HT-29 (cell line): ENCODE measurements at regions not wholly inside any gene's neighbourhood (a gene's known extent, or its start where the extent isn't known, plus 50 kb on each side); places are given as distances from the start of the nearest gene placed in this dataset.

Experiments
- DNase-seq: peaks from one replicate; pipeline ENCODE4 v3.0.0-alpha.2; 2015; ENCODE audit warnings: low spot score

DNA sequence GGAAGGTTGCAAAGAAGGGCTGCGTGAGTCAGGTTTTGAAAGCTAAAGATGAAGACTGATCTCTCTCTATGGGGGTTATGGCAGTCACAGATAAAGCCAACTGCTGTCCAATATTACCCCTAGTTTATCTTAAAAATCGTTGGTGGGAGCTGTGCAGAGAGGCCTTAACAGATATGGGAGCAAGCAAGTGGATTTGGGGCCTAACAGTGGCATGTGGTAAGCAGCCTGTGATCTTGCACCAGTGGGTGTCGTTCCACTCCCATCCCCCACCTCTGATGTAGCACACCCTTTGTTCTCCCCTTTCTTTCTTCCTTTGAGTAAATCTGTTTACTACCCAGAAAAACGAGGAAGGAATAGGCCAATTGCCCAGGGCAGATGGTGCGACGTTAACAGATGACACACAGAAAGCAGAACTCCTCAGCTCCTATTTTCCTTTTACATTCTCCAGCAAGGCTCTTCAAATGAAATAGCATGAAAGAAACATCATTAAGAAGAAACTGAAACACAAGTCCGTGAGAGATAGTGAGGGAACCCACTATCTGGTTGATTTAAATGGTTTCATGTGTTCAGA, 274.1 kb upstream of the CITED2 start:
- DNase-seq, result no peak

DNA sequence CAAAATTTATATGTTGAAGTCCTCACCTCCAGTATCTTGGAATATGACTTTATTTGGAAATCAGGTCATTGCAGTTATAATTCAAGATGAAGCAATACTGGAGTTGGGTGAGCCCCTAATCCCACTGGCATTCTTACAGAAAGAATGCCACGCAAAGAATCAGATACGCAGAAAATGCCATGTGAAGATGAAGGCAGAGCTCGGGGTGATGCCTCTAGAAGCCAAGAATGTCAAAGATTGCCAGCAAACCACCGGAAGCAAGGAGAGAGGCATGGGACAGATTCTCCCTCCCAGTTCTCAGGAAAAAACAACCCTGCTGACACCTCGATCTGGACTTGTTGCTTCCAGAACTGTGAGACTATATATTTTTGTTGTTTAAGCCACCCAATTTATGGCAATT, 273.4 kb upstream of the CITED2 start:
- no peak for DNase-seq

DNA sequence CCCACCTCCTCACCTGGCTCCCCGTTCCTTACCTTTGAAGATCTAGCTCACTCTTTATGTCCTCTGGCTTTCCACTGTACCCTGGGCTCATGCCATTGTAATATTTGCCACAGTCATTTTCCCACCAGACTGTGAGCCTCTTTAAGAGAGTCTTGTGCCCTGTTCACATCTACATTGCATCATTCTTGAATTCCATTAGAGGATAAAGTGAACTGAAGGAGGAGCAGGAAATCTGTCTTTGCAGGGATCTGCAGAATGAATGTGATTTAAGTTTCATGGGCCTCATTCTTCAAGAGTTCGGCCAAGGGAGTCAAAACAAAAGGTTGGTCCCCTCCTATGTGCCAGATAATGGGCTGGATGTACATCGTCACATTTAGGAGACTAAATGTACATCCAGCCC, 272.6 kb upstream of the CITED2 start:
- DNase-seq, result no peak

DNA sequence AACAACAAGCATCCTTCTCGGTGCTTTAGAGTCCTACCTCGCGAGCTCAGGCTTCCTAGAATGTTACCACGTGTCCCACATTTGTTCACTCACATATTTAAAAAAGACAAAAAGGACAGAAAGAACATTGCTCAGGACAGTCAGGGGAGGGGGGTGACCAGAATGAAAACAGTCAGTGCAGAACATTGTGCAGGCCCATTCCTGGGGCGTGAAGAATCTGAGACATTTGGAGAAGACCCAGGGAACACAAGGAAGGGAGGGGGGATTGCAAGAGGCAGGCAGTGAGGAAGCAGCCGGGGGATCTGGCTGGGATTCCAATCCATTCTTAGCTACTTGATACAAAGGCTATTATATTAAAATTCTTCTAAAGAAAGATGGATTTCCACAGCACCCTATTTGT, 270.4 kb upstream of the CITED2 start:
- no peak for DNase-seq

DNA sequence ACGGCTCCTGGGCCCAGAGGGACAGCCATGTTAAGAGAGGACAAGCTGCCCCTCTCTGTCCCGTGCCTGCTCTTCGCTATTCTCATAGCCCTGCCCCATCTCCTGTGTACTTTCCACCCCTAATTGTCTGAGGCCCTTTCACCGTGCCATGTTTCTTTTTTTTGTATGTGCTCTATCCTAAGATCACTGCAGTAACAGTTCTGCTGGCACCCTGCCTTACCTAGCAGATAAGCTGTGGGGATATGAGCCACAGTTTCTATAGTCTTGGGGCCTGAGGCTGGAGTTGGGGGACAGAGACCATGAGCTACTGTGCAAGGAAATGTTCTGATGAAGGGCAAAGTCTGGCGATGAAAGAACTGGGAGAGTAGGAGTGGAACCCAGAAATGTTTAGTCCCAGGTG, 269.5 kb upstream of the CITED2 start:
- DNase-seq, result no peak

DNA sequence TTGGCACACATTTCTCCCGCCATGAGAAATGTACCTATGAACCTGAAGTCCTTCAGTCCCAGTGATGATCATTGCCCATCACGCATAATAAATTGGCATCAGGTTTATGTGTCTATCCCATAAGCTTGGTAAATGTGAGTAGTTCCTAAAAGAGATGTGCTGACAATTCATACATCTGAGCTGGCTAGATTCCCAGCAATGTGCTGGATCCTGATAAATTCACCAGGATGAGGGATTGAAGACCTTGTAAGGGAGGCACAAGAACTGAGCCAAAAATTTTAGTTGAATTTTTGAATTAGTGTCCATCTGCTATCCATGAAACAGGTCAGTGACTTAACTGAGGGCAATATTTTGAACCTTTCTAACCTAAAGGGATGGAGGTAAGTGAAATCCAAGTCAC, 267.9 kb upstream of the CITED2 start:
- no peak for DNase-seq

DNA sequence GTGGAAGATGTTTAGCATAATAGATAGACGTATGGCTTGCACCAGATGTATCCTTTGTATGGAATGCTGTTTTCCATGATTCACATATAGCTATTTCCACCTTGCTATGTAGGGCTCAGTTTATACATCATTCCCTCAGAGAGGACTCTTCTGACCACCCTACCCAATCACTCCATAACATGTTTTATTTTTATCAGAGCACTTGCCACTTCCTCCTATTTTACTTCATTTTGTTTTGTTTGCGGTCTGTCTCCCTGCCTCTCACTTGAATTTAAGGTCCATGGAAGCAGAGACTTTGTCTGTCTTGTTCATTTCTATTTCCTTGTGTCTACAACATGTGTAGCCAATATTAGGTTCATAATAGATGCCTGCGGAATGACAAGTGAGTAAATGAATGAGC, 266.9 kb upstream of the CITED2 start:
- no peak for DNase-seq

DNA sequence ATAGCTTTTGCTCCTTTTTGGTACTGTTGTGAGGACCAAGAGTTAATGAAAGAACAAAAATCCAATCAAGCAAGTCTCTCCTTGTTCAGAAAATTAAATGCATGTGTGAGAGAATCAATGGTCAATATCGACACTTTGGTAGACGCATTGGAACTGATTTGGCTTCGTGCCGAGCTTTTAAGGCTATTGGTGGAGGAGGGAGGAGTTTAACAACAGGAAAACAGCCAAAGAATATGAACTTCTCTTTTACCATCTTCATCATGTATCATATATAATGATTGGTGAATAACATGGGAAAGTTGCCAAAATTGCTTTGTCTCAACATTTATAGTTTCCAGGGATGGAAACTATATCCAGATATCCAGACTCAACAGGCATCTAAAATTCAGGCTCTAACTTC, 266.5 kb upstream of the CITED2 start:
- no peak for DNase-seq

DNA sequence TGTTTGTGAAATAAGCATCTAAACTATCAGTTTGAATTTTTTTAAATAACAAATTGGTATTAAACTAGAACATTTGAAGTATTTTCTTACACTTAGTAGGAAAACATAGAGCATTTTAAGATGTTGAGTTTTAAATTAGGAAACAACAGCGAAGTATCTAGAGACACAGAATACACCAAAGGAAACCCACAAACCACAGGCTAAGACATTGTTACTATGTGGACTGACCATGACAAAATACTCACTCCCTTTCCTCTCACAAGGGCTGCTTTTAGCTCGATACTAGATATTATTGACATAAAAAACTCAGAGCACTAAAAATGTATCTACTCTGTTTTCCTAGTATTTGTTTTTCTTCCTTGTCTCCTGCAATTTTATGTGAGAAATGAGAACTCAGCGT, 266.0 kb upstream of the CITED2 start:
- DNase-seq, result no peak

DNA sequence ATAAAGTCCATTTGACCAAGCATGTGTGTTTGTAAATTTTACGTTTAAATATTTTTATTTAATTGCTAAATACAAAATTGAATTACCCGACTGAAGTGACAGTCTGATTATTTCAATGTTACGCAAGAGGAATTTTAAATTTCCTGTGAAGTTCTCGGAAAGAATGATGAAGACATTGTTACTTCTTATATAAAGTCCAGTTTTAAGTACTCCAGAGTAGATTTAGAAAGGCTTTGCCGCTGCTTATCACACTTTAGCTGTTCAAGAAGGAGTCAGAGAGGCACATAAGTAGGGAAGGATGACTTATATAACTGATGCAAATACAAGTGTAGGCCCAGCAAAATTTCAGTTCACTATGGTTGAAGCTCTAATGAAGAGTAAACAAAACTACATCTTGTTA, 265.1 kb upstream of the CITED2 start:
- DNase-seq, result no peak

DNA sequence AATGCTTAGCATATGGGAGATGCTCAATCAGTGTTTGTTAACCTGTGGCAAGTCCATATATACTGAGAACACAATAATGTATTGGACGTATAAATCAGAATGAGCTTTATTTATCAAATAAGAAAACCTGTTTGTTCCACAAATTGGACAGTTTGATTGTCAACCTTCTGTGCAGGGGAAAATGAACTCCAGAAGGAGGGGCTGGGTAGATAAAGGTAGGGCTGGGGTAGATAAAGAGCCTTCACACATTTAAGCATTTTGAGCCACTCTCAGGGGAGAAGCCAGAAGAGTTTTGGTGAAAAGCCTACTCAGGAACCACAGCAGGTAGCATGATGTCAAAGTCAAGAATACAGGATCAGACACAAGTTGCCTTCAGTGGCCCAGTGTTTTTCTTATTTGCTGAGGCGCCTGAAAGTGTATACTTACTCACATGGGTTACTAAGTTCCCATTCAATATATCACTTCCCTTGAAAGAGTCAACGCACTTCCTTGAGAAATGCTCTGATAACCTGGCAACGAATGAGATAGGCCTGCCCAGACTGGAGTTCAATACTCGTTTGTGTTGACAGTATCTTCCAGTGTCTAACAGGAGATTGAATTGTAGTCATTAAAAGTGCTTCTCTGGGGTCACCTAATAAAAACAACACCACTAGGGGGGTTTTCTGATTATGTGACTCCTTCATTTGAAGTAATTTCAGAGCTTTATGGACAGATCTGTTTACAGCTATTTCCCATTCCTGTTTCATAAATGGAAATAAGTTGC, 263.9 kb upstream of the CITED2 start:
- no peak for DNase-seq

DNA sequence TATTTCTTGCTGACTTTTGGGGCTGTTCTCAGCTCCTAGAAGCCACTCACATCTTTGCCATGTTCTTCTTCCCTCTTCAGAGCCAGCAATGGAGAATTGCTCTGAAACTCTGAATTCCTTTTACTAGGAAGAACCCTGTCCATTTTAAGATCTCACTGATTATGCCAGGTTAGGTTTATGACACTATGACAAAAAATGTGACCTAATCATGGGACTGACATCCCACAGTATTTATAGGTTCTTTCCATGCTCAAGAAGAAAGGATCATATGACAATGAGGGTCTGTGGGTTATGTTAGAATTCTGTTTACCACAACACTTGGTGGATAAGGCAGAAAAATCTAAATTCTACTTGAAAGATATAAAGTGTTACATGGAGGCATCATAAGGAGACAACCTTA, 263.3 kb upstream of the CITED2 start:
- DNase-seq, result no peak

DNA sequence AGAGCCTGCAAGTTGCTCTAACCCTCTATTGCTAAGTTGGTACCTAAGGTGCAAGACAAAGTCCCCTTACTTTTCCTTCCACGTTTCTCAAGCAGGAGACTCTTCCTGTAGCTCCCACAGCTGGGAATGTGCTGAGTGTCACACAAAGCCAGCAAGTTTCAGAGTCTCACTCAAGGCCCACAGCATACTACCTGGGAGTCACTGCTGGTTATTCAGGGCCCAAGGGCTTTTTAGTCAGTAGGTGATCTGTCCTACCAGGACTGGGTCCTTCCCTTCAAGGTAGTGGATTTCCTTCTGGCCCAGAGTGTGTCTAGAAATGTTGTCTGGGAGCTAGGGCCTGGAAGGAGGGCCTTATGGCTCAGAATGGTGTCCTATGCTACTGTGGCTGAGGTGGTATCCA, 261.9 kb upstream of the CITED2 start:
- DNase-seq, result no peak

DNA sequence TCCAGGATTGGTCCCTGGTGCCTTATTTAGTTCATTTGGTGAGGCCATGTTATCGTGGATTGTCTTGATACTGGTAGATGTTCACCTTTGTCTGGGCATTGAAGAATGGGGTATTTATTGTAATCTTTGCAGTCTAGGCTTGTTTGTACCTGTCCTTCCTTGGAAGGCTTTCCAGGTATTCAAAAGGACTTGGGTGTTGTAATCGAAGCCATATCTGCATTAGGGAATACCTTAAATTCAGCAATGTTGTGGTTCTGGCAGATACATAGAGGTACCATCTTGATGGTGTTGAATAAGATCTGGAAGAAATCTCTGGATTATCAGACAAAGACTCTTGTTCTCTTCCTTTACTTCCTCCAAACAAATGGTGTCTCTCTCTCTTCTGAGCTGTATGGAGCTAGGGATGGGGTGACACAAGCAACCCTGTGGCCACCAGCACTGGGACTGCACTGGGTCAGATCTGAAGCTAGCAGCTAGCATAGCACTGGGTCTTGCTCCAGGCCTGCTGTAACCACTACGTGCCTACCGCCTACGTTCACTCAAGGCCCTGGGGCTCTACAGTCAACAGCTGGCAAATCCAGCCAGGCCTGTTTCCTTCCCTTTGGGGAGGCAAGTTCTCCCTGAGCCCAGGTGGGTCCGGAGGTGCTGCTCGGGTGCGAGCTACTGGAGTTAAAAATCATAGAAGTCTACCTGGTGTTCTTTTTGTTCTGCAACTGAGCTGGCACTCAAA, 261.1 kb upstream of the CITED2 start:
- no peak for DNase-seq

DNA sequence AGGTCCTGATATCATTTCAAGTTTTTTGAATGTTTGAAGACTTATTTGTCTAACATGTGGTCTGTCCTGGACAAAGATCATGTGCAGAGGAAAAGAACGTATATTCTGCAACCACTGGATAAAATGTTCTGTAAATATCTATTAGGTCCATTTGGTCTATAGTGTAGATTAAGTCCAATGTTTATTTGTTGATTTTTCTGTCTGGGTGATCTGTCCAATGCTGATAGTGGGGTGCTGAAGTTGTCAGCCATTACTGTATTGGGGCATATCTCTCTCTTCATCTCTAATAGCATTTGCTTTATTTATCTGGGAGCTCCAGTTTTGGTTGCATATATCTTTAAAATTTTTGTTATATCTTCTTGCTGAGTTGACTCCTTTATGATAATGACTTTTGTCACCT, 258.4 kb upstream of the CITED2 start:
- DNase-seq, result no peak

DNA sequence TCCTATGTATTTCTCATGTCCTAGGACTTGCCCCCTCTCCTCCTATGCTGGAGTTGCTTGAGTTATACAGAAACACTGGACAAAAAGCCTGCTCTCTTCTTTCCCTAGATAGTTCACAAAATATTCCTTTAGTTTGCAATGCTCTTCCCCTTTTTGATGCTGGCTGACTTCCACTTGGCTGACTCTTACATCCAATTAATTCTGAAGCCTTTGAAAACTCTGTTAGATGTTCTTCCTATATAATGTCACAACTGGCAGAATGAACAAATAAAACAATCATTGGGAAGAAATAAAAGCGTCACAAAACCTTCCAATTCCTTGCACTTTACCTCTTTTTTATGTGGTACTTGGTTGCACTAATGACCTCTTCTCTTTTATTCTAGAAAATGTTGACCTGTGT, 253.8 kb upstream of the CITED2 start:
- DNase-seq, result no peak

DNA sequence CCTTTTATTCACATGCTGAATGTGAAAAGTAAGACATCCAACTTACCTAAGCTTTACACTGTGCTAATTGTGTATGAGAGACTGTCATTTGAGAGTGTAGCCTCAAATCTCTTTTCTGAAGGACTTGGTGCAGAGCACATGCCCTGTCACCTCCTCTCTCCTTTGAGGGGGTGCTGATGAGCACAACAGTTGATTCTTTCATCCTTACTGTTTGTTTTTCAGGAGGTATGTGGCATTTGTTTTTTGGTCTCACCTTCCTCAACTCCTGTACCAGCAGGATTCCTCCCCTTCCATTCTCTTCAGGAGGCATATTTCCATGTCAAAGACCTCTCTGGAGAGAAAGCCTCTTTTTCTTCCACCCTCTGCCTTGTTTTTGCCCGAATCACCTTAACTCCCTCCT, 252.6 kb upstream of the CITED2 start:
- DNase-seq, result no peak

DNA sequence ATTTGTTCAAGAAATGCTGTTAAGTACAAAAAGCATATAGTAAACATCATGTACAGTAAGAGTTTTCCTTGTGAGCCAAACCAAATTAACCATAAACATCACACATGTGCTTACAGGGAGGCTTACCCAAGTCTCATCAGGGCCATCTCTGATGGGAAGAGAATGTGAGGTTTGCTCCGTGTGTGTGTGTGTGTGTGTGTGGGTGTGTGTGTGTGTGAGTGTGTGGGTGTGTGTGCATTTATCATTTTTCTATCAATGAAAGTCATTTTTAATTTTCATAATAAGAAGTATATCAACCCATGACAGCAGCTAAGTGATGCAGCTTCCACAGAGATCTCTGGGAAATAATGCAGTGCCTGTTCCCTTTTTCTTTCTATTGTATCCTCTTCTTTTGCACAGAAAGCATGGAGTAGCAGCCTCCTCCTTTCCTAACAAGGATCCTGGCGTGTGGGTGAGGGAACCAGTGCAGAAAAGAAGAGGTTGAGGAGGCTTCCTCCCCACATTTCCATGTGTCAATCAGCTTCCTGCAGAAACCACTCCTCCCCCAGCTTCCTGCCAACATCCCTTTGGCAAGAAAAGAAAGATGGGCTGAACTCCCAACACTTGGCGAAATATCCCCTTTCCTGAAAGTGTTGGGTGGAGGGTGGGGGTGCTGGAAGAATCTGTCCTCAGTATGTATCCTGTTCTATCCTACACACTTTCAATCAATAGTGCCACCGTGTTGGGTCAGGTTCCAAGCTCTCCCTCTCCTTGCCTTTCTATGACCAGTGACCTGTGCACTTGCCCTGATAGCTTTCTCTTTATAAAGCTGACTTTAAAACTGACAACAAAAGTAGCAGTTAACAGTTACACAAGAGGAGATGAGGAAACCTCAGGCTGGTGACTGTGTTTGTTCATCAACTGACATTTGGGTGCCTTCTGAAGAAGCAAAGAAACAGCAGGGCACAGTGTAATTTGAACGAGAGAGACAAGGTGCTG, 251.8 kb upstream of the CITED2 start:
- DNase-seq, result no peak

DNA sequence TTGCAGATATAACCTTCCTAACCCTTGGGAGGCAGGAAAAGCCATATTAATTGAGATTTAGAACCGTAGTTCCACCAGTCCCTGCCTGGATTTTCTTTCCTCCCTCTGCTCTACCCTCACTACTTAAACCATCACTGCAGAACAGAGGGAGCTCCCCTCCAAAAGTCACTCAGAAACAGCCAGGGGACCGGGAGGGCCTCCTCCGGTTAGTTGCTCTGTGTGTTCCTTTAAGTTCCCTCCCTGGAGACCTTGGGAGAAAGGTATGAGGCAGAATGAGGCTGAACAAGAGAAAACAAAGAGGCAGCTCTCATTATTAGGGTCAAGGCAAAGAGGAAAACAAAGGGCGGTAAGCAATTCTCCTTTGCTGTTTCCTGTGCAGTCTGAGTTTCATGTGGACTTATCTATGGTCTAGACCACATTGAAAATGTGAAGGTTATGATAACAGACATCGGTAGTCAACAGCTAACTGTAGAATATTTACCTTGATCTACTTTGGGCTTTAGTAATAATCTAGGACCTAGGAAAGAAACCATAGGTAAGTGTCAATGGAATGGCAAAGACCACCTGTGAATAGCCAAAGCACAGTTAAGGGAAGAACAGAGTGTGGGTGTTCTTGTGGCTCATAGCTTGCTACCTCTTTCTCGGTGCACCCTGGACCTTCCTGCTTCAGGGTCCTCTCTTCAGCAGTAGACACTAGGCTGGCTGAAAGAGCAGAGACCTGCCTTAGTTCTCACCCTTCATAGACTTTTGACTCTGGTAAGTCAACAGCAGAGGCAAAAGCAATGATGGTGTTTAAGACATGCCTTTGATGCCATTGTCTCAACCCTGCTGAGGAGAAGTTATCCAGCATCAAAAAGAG, 250.9 kb upstream of the CITED2 start:
- no peak for DNase-seq

DNA sequence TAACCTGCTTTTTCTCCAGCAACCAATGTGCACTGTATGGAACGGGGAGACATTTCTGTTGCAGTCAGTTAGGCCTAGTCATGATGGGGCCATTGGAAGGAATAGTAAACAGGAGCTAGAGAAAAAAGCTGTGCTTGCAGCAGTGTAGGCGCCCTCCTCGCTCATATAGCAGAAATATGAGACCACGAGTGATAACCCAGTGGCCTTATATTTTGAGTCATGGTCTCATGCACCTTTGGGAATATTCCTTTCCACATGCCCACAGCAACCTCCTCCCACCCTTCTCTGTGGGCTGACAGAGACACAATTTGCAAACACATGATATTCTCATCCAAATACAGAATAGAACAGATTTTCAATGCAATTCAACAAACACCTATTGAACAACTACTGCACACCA, 248.9 kb upstream of the CITED2 start:
- DNase-seq, result no peak

DNA sequence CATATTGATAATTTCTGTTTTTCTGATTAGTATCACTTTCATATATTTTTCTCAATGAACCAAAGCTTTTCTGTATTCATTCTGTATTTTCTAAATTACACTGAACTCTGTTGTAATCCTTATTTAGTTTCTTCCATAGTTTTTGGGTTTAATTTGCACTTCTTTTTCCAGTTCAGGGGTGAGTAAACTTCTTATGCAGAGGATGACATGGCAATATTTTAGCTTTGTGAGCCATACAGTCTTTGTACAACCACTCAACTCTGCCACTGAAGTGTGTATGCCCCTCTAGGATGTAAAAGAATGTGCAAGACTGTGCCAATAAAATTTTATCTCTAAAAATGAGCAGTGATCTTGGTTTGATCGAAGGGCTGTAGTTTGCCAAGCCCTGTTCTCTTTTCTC, 239.0 kb upstream of the CITED2 start:
- DNase-seq, result no peak
